ENCODE measurements at regions not wholly inside any gene's neighbourhood (a gene's known extent, or its start where the extent isn't known, plus 50 kb on each side); places are given as distances from the start of the nearest gene placed in this dataset.

GRCh38 chr16:59514651-59515050 lies 780.5 kb upstream of the GOT2 start:
- no peak overlapping the region for H3K4me3 ChIP-seq
- POLR2A ChIA-PET, result no interaction called here
- H3K4me1 ChIP-seq, result peaks cover 12% of the 10 kb centered on the region; the same call in 2 of the 3 replicates
- no peak for FAIRE-seq
- H3K4me2 ChIP-seq, result no peak overlapping the region
- no peak for DNase-seq (ENCODE audit: low read depth in 1 of 2, low spot score in 1 of 2)
- H3K27ac ChIP-seq, result no peak overlapping the region
- no peak for ATAC-seq
- CTCF ChIA-PET, result no interaction called here
- no peak for TF ChIP-seq CEBPB (IDR thresholded peaks at IDR 0.05)
- no peak for TF ChIP-seq HOXB5 (CRISPR knock-in tag; IDR thresholded peaks at IDR 0.05)
- TF ChIP-seq NR3C1 (IDR thresholded peaks at IDR 0.05), result no peak
- TF ChIP-seq POLR2AphosphoS2 (conservative IDR thresholded peaks at IDR 0.05; ENCODE audit: low read length), result no peak
- TF ChIP-seq RFX5 (IDR thresholded peaks at IDR 0.05), result no peak
- TF ChIP-seq CBX2 (IDR thresholded peaks at IDR 0.05; ENCODE audit: borderline replicate concordance, low read depth), result no peak
- TF ChIP-seq MAZ (IDR thresholded peaks at IDR 0.05; ENCODE audit: borderline replicate concordance, low read depth, low read length), result no peak
- no peak for TF ChIP-seq HEYL (CRISPR knock-in tag; IDR thresholded peaks at IDR 0.05)
- TF ChIP-seq HOXA7 (CRISPR knock-in tag; IDR thresholded peaks at IDR 0.05), result no peak
- TF ChIP-seq E2F6 (IDR thresholded peaks at IDR 0.05; ENCODE audit: borderline replicate concordance, low read depth), result no peak
- no peak for TF ChIP-seq EHMT2 (IDR thresholded peaks at IDR 0.05; ENCODE audit: low read depth)
- TF ChIP-seq FOSB (CRISPR knock-in tag; IDR thresholded peaks at IDR 0.05), result no peak
- TF ChIP-seq ZFP36 (IDR thresholded peaks at IDR 0.05; ENCODE audit: borderline replicate concordance, partially characterized antibody), result no peak
- TF ChIP-seq TFCP2L1 (CRISPR knock-in tag; IDR thresholded peaks at IDR 0.05), result no peak
- no peak for TF ChIP-seq HDAC2 (IDR thresholded peaks at IDR 0.05)
- TF ChIP-seq JUNB (IDR thresholded peaks at IDR 0.05), result no peak
- no peak for TF ChIP-seq KDM1A (IDR thresholded peaks at IDR 0.05; ENCODE audit: low read depth)
- no peak for TF ChIP-seq PHF8 (IDR thresholded peaks at IDR 0.05; ENCODE audit: borderline replicate concordance, low read depth)
- 68% methylated on average over 4 of the region's 4 CpGs for WGBS (ENCODE audit: missing lambda C conversion rate)
- peaks cover 17% of the 10 kb centered on the region; the same call in 2 of the 3 replicates for H3K9me3 ChIP-seq

- WGBS (ENCODE audit: missing lambda C conversion rate), result 0% methylated on average over 3 of the region's 3 CpGs
Measured at GRCh38 chr16:59510008-59510424, 775.9 kb upstream of the GOT2 start.

More at GRCh38 chr16:59510008-59510424, 775.9 kb upstream of the GOT2 start:
- ChIA-PET CTCF (interaction anchor here (1.2 kb wide), 1 partner anchor 10 kb away, joined by 3 read pairs; no protein-coding TSS in a partner anchor), POLR2A (no interaction called here)
- H3K27ac ChIP-seq, result peak overlapping the region; percentile 42 to 67; a peak in 5 of 6 replicates
- TF ChIP-seq MAZ (IDR thresholded peaks at IDR 0.05; ENCODE audit: borderline replicate concordance, low read depth, low read length), result no peak
- peak; percentile 23; the same call in 1 of the 2 replicates for TF ChIP-seq MAX (IDR thresholded peaks at IDR 0.05)
- peak in 1 of 2 experiments; percentile 25; a peak in 1 of 5 replicates for TF ChIP-seq EP300 (IDR thresholded peaks at IDR 0.05)
- no peak for TF ChIP-seq HEYL (CRISPR knock-in tag; IDR thresholded peaks at IDR 0.05)
- no peak for TF ChIP-seq HDAC2 (IDR thresholded peaks at IDR 0.05)
- peak; percentile 43; the same call in 1 of the 2 replicates for TF ChIP-seq GATA3 (IDR thresholded peaks at IDR 0.05; ENCODE audit: borderline replicate concordance)
- peak; percentile 38; the same call in 1 of the 2 replicates for TF ChIP-seq JUNB (IDR thresholded peaks at IDR 0.05)
- no peak for TF ChIP-seq PHF8 (IDR thresholded peaks at IDR 0.05; ENCODE audit: borderline replicate concordance, low read depth)
- no peak for TF ChIP-seq EHF (CRISPR knock-in tag; IDR thresholded peaks at IDR 0.05)
- TF ChIP-seq BHLHE40 (IDR thresholded peaks at IDR 0.05; ENCODE audit: low read depth, low read length), result no peak
- TF ChIP-seq FOSL2 (IDR thresholded peaks at IDR 0.05), result no peak
- 0 out of 2 replicates have a peak, but pooled peaks have one; percentile 32 for TF ChIP-seq FOSL2 (CRISPR knock-in tag; IDR thresholded peaks at IDR 0.05)
- TF ChIP-seq E2F6 (IDR thresholded peaks at IDR 0.05; ENCODE audit: borderline replicate concordance, low read depth), result no peak
- TF ChIP-seq JUN (IDR thresholded peaks at IDR 0.05), result 0 out of 5 replicates have a peak, but pooled peaks of 1 of the 2 experiments have one; percentile 23
- no peak for TF ChIP-seq CBX8 (IDR thresholded peaks at IDR 0.05)
- TF ChIP-seq ZFP36 (IDR thresholded peaks at IDR 0.05; ENCODE audit: borderline replicate concordance, partially characterized antibody), result no peak
- no peak for TF ChIP-seq RNF2 (IDR thresholded peaks at IDR 0.05; ENCODE audit: borderline replicate concordance, low read depth)
- TF ChIP-seq REST (IDR thresholded peaks at IDR 0.05), result no peak
- no peak for TF ChIP-seq KDM5A (IDR thresholded peaks at IDR 0.05)
- 0 out of 4 replicates have a peak, but pooled peaks of 1 of the 2 experiments have one; percentile 14 for TF ChIP-seq CEBPB (IDR thresholded peaks at IDR 0.05)
- no peak for TF ChIP-seq NFE2L2 (conservative IDR thresholded peaks at IDR 0.05; ENCODE audit: low read length)
- TF ChIP-seq RCOR1 (IDR thresholded peaks at IDR 0.05; ENCODE audit: low read depth, low read length), result no peak
- no peak for TF ChIP-seq ATOH8 (CRISPR knock-in tag; IDR thresholded peaks at IDR 0.05; ENCODE audit: low read depth)
- H3K4me2 ChIP-seq, result peak overlapping the region; percentile 68
- H3K4me1 ChIP-seq, result peaks cover 17% of the 10 kb centered on the region; the same call in 2 of the 3 replicates
- DNase-seq (ENCODE audit: low read depth in 1 of 2, low spot score in 1 of 2) (peak; percentile 35 to 74), ATAC-seq (peak; percentile 88 to 93), FAIRE-seq (peak; percentile 74)
- no peak overlapping the region for H3K4me3 ChIP-seq
- H3K9me3 ChIP-seq, result peaks cover 17% of the 10 kb centered on the region; the same call in 2 of the 3 replicates
